ENCODE measurements at regions not wholly inside any gene's neighbourhood (a gene's known extent, or its start where the extent isn't known, plus 50 kb on each side); places are given as distances from the start of the nearest gene placed in this dataset.
"Not testable (repeated sequence)": the region's sequence is repeated elsewhere in the genome, so short reads cannot be mapped to it uniquely, and the experiment has no call there.

DNA sequence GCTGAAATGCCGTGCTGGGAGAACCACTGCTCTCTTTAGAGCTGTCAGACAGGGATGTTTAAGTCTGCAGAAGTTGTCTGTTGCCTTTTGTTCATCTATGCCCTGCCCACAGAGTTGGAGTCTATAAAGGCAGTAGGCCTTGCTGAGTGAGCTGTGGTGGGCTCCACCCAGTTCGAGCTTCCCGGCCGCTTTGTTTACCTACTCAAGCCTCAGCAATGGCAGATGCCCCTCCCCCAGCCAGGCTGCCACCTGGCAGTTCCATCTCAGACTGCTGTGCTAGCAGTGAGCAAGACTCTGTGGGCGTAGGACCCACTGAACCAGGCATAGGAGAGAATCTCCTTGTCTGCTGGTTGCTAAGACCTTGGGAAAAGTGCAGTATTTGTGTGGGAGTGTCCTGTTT, 160.0 kb upstream of the PTPRZ1 start:
- H3K4me1 Mint-ChIP-seq; H3K4me3 Mint-ChIP-seq; ATAC-seq; H3K36me3 Mint-ChIP-seq; DNase-seq; CTCF ChIA-PET; H3K27ac Mint-ChIP-seq; H3K9me3 Mint-ChIP-seq (ENCODE audit: low read depth); H3K27me3 Mint-ChIP-seq: not testable (repeated sequence)

DNA sequence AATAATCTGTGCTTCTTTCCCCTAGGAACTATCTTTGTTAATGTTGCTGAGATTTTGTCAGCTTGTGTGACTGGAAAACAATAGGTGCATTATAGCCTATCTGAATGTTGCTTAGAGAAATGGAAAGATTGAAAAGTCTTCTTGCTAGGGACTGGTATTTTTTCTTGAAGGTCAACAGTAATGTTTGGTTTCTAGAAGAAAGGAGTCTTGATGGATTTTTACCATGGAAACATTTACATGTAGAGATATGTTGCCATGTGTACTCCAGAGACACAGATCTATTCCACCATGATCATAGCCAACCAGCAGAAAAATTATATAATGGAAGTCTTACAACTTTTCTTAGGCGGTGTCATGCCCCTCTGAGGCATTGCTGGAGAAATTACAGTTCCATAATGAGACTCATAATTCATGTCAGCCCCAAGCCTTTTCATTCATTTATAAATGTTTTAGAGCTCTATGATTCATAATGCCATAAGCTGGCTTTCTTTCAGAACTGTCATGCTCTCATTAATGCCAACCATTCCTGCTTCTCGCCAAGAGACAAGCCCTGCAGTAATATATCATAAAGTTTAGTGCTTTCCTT, 175.1 kb upstream of the PTPRZ1 start:
- CTCF ChIA-PET, result no interaction called here
- Mint-ChIP-seq H3K4me1 (no peaks in the 10 kb centered on the region), H3K9me3 (ENCODE audit: low read depth) (no peaks in the 10 kb centered on the region), H3K27me3 (no peaks in the 10 kb centered on the region), H3K36me3 (no peaks in the 10 kb centered on the region), H3K4me3 (no peak overlapping the region), H3K27ac (no peak overlapping the region)
- ATAC-seq (no peak), DNase-seq (no peak)

DNA sequence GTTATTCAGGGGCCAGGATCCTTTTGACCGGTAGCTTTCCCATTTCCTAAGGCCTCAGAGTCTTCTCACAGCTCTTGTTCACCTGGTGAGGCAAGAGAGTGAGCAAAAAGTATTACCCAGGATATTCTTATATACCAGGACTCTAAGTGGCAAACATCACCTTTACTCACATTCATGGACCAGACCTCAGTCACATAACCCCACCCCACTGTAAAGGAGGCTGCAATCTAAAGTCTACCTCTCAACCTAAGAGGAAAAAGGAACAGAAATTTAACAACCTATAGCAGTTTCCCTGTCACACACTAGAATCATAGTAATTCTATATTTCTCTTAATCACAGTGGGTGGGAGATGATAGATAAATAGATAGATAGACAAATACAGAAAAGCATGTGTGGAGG, 176.0 kb upstream of the PTPRZ1 start:
- Mint-ChIP-seq H3K4me3 (no peak overlapping the region), H3K9me3 (ENCODE audit: low read depth) (no peaks in the 10 kb centered on the region), H3K27me3 (no peaks in the 10 kb centered on the region), H3K27ac (no peak overlapping the region), H3K36me3 (no peaks in the 10 kb centered on the region), H3K4me1 (no peaks in the 10 kb centered on the region)
- ATAC-seq (no peak), DNase-seq (no peak)
- CTCF ChIA-PET, result no interaction called here

- no peak for DNase-seq
- Mint-ChIP-seq H3K4me1 (no peaks in the 10 kb centered on the region), H3K4me3 (no peak overlapping the region), H3K27me3 (no peaks in the 10 kb centered on the region), H3K36me3 (no peaks in the 10 kb centered on the region), H3K27ac (no peak overlapping the region), H3K9me3 (ENCODE audit: low read depth) (no peaks in the 10 kb centered on the region)
- CTCF ChIA-PET, result no interaction called here
- ATAC-seq, result no peak
Measured at GRCh38 chr7:121689749-121690148, 183.2 kb upstream of the PTPRZ1 start.

DNA sequence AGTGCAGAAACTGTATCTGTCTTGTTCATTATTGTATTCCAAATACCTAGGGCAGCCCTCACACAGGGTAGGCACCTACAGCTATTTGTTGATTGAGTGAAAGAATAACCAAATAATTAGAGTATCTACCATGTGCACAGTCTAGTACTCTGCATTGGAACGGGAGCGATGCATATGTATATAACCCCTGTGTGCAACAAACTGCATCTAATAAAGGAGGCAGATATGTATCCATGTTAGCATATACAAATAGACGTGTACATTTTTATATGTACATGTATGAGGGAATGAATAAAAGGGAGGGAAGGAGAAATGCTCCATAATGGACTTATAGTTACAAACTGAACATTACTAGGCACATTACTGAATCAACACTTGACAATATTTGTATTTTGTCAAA, 191.3 kb upstream of the PTPRZ1 start:
- Mint-ChIP-seq H3K27me3 (no peaks in the 10 kb centered on the region), H3K4me3 (no peak overlapping the region), H3K36me3 (no peaks in the 10 kb centered on the region), H3K27ac (no peak overlapping the region), H3K9me3 (ENCODE audit: low read depth) (no peaks in the 10 kb centered on the region), H3K4me1 (no peaks in the 10 kb centered on the region)
- DNase-seq (no peak), ATAC-seq (no peak)
- CTCF ChIA-PET, result no interaction called here

DNA sequence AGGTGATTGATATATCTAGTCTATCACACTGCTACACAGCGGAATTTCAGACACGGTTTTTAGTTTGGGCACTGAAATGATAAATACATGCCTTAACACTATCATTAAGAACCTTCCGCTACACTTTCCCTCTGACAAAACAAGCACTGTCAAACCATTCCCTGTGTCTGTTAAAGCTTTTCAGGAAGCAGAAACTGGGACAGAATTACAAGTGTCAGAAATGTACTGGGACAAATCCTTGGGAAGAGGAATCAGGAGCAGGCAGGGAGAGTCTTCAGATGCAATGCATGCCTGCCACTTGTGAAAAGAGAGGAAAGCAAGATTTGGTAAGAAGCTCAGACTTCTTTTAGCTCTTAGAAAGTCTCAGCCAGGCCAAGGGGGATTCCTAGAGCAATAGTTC, 196.8 kb upstream of the PTPRZ1 start:
- Mint-ChIP-seq H3K4me3 (no peak overlapping the region), H3K4me1 (no peaks in the 10 kb centered on the region), H3K27ac (no peak overlapping the region), H3K36me3 (no peaks in the 10 kb centered on the region), H3K9me3 (ENCODE audit: low read depth) (no peaks in the 10 kb centered on the region), H3K27me3 (no peaks in the 10 kb centered on the region)
- CTCF ChIA-PET, result no interaction called here
- no peak for ATAC-seq
- no peak for DNase-seq

DNA sequence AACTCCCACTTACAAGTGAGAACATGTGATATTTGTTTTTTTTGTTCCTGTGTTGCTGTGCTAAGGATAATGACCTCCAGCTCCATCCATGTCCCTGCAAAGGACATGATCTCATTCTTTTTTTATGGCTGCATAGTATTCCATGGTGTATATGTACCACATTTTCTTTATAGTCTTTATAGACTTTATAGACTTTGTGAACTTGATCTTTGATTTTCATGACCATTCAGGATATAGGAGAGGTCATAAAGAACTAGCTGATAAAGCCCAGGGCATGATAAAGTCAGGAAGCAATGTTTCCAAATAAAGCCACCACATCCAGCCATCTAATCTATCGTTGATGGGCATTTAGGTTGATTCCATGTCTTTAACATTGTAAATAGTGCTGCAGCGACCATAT, 198.5 kb upstream of the PTPRZ1 start:
- H3K36me3 Mint-ChIP-seq; H3K27me3 Mint-ChIP-seq; H3K4me1 Mint-ChIP-seq; DNase-seq; H3K27ac Mint-ChIP-seq; H3K4me3 Mint-ChIP-seq; ATAC-seq; CTCF ChIA-PET; H3K9me3 Mint-ChIP-seq (ENCODE audit: low read depth): not testable (repeated sequence)

- no peaks in the 10 kb centered on the region for H3K36me3 Mint-ChIP-seq
- H3K4me1 Mint-ChIP-seq, result no peaks in the 10 kb centered on the region
- H3K9me3 Mint-ChIP-seq (ENCODE audit: low read depth), result no peaks in the 10 kb centered on the region
- no peak overlapping the region for H3K4me3 Mint-ChIP-seq
- DNase-seq (no peak), ATAC-seq (no peak)
- no peak overlapping the region for H3K27ac Mint-ChIP-seq
- H3K27me3 Mint-ChIP-seq, result no peaks in the 10 kb centered on the region
- CTCF ChIA-PET, result no interaction called here
Measured at GRCh38 chr7:121669144-121669543, 203.8 kb upstream of the PTPRZ1 start.

GRCh38 chr7:121666306-121666705, 206.7 kb upstream of the PTPRZ1 start:
- no peak for ATAC-seq
- no peaks in the 10 kb centered on the region for H3K4me1 Mint-ChIP-seq

GRCh38 chr7:121643320-121643719, 229.6 kb upstream of the PTPRZ1 start:
- no peaks in the 10 kb centered on the region for H3K4me1 Mint-ChIP-seq
- no peak overlapping the region for H3K27ac Mint-ChIP-seq
- CTCF ChIA-PET, result no interaction called here
- no peaks in the 10 kb centered on the region for H3K9me3 Mint-ChIP-seq (ENCODE audit: low read depth)
- no peak overlapping the region for H3K4me3 Mint-ChIP-seq
- no peaks in the 10 kb centered on the region for H3K36me3 Mint-ChIP-seq
- DNase-seq (no peak), ATAC-seq (no peak)
- no peaks in the 10 kb centered on the region for H3K27me3 Mint-ChIP-seq

More at GRCh38 chr7:121666306-121666705, 206.7 kb upstream of the PTPRZ1 start:
- no peak for DNase-seq
- CTCF ChIA-PET, result no interaction called here
- Mint-ChIP-seq H3K4me3 (no peak overlapping the region), H3K36me3 (no peaks in the 10 kb centered on the region), H3K27me3 (no peaks in the 10 kb centered on the region), H3K9me3 (ENCODE audit: low read depth) (no peaks in the 10 kb centered on the region), H3K27ac (no peak overlapping the region)

DNA sequence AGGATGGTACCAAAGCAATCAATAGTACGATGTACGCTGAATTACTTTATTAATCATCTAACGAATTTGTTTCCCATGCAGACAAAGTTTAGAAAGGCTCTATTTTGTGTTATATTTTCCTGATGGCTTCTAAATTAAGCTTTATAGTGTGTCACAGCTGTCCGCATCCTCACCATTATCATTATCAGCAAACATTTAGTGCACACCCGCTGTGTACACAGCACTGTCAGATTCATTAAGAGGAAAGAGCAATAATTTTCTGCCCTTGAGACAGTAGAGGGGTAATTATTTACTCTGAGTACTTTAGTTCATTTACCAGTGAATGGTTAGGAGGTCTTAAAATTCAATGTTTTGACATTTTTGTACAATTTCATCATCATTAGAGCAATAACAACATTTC, 233.3 kb upstream of the PTPRZ1 start:
- Mint-ChIP-seq H3K36me3 (no peaks in the 10 kb centered on the region), H3K4me3 (no peak overlapping the region), H3K4me1 (no peaks in the 10 kb centered on the region), H3K27me3 (no peaks in the 10 kb centered on the region), H3K27ac (no peak overlapping the region), H3K9me3 (ENCODE audit: low read depth) (no peaks in the 10 kb centered on the region)
- ATAC-seq, result no peak
- CTCF ChIA-PET, result no interaction called here
- no peak for DNase-seq

- Mint-ChIP-seq H3K27me3 (no peaks in the 10 kb centered on the region), H3K36me3 (no peaks in the 10 kb centered on the region), H3K27ac (no peak overlapping the region), H3K9me3 (ENCODE audit: low read depth) (no peaks in the 10 kb centered on the region), H3K4me3 (no peak overlapping the region), H3K4me1 (no peaks in the 10 kb centered on the region)
- CTCF ChIA-PET, result no interaction called here
- ATAC-seq (no peak), DNase-seq (no peak)
Measured at GRCh38 chr7:121638286-121638685, 234.7 kb upstream of the PTPRZ1 start.

DNA sequence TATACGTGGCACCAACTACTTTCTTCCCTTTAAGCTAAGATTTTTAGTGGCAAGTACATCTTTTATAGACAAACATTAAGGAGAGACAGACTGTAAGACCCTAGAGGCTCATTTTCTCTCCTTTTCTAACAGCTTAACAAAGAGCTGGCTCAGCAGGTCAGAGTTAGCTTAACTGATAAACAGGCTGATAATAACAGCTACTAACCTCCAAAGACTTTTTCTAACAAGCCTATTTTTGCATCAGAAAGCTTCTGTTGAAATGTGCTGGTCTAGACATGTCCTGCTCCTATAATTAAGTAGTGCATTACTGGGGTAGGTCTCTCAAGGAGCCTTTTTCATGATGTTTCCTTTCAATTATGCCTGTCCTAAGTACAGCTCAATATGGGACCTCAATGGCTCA, 238.2 kb upstream of the FAM3C start:
- no peak overlapping the region for H3K4me3 Mint-ChIP-seq
- H3K4me1 Mint-ChIP-seq, result no peaks in the 10 kb centered on the region
- no peaks in the 10 kb centered on the region for H3K9me3 Mint-ChIP-seq (ENCODE audit: low read depth)
- H3K36me3 Mint-ChIP-seq, result no peaks in the 10 kb centered on the region
- DNase-seq (no peak), ATAC-seq (no peak)
- H3K27me3 Mint-ChIP-seq, result no peaks in the 10 kb centered on the region
- H3K27ac Mint-ChIP-seq, result no peak overlapping the region
- CTCF ChIA-PET, result no interaction called here

- no peak overlapping the region for H3K4me3 Mint-ChIP-seq
- CTCF ChIA-PET, result no interaction called here
- no peak overlapping the region for H3K27ac Mint-ChIP-seq
- no peaks in the 10 kb centered on the region for H3K4me1 Mint-ChIP-seq
- no peaks in the 10 kb centered on the region for H3K27me3 Mint-ChIP-seq
- ATAC-seq (no peak), DNase-seq (no peak)
- H3K36me3 Mint-ChIP-seq, result no peaks in the 10 kb centered on the region
- no peaks in the 10 kb centered on the region for H3K9me3 Mint-ChIP-seq (ENCODE audit: low read depth)
Measured at GRCh38 chr7:121633186-121633585, 237.1 kb upstream of the FAM3C start.

DNA sequence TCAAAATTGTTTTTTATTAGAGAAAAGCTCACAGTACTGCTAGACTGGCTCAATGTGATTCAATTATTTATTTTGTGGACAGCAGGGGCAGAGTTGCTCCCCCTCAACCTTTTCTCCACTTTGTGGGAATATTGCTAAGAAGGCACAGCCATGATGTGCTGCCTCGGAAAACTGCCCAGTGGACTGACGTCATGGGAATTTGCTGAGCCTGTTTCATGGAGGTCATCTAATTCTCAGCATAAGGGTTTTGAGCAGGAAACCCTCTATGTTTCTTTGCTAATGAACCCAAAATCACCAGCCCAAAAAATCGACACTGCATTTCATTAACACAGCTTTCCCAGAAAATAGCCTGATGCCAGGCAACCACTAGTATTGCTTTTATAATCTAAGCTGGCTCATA, 228.8 kb upstream of the FAM3C start:
- H3K4me3 Mint-ChIP-seq, result no peak overlapping the region
- no peaks in the 10 kb centered on the region for H3K9me3 Mint-ChIP-seq (ENCODE audit: low read depth)
- H3K27ac Mint-ChIP-seq, result no peak overlapping the region
- H3K27me3 Mint-ChIP-seq, result no peaks in the 10 kb centered on the region
- ATAC-seq (no peak), DNase-seq (no peak)
- CTCF ChIA-PET, result interaction anchor here (1.1 kb wide), 1 partner anchor 20 kb away, joined by 3 read pairs; no protein-coding TSS in a partner anchor
- H3K36me3 Mint-ChIP-seq, result no peaks in the 10 kb centered on the region
- H3K4me1 Mint-ChIP-seq, result no peaks in the 10 kb centered on the region
